GM23338 (cell line): ENCODE measurements at regions not wholly inside any gene's neighbourhood (a gene's known extent, or its start where the extent isn't known, plus 50 kb on each side); places are given as distances from the start of the nearest gene placed in this dataset.

ENCODE experiments used
- ATAC-seq: fragments of 200-7000 bp; cut with Tn5 transposase; 3 replicates; pipeline ENCODE4 v1.9.1; 2020
- DNase-seq: peaks from one replicate; pipeline ENCODE4 v3.0.0-alpha.2; 2015; ENCODE audit warnings: low spot score
- H2AFZ ChIP-seq: fragments of 200-600 bp; sonication (generic); 2 replicates; pipeline ENCODE4 v1.8.0; 2016; ENCODE audit warnings: antibody characterized with exemption, mild to moderate bottlenecking, moderate library complexity
- H3F3A ChIP-seq: fragments of 200-600 bp; sonication (generic); replicated peaks from 2 replicates; pipeline ENCODE4 v1.8.0; 2017; ENCODE audit warnings: antibody characterized with exemption, mixed run types, low read depth
- H3K27ac ChIP-seq: fragments of 200-600 bp; sonication (generic); 2 replicates; pipeline ENCODE4 v1.6.1; 2016; ENCODE audit warnings: low read depth
- H3K27me3 ChIP-seq: fragments of 200-600 bp; sonication (generic); 2 replicates; pipeline ENCODE4 v1.8.0; 2016; ENCODE audit warnings: mild to moderate bottlenecking, mixed run types, moderate library complexity; ENCODE audit not compliant: insufficient read depth
- H3K36me3 ChIP-seq: fragments of 200-600 bp; sonication (generic); 2 replicates; pipeline ENCODE4 v1.8.0; 2016; ENCODE audit warnings: mild to moderate bottlenecking; ENCODE audit not compliant: insufficient read depth
- H3K4me1 ChIP-seq: fragments of 200-600 bp; sonication (generic); 2 replicates; pipeline ENCODE4 v1.8.0; 2016; ENCODE audit warnings: mild to moderate bottlenecking, moderate library complexity; ENCODE audit not compliant: insufficient read depth
- H3K4me2 ChIP-seq: fragments of 200-600 bp; sonication (generic); 2 replicates; pipeline ENCODE4 v1.7.1; 2017; ENCODE audit warnings: mixed run types
- H3K4me3 ChIP-seq: fragments of 200-600 bp; sonication (generic); 2 replicates; pipeline ENCODE4 v1.6.1; 2016; ENCODE audit warnings: mixed run types
- H3K79me2 ChIP-seq: fragments of 200-600 bp; sonication (generic); replicated peaks from 2 replicates; pipeline ENCODE4 v1.8.0; 2017; ENCODE audit warnings: mild to moderate bottlenecking; ENCODE audit not compliant: insufficient read depth
- H3K9me2 ChIP-seq: fragments of 200-600 bp; sonication (generic); 2 replicates; pipeline ENCODE4 v1.8.0; 2017; ENCODE audit not compliant: insufficient read depth
- H4K20me1 ChIP-seq: fragments of 200-600 bp; sonication (generic); replicated peaks from 2 replicates; pipeline ENCODE4 v1.8.0; 2017; ENCODE audit warnings: mild to moderate bottlenecking; ENCODE audit not compliant: insufficient read depth
- H3K27ac Mint-ChIP-seq: 2 replicates; pipeline ENCODE4 v1.8.0; 2020; ENCODE audit warnings: inconsistent platforms, mild to moderate bottlenecking, moderate library complexity, mixed read lengths
- H3K27me3 Mint-ChIP-seq: 3 replicates; pipeline ENCODE4 v1.8.0; 2022; ENCODE audit warnings: low read depth, mild to moderate bottlenecking, moderate library complexity, mixed read lengths, inconsistent platforms; ENCODE audit not compliant: insufficient read depth, poor library complexity
- H3K36me3 Mint-ChIP-seq: 3 replicates; pipeline ENCODE4 v1.8.0; 2021; ENCODE audit warnings: low read depth, mild to moderate bottlenecking, inconsistent platforms, moderate library complexity, mixed read lengths
- H3K4me1 Mint-ChIP-seq: 3 replicates; pipeline ENCODE4 v1.8.0; 2020; ENCODE audit warnings: mild to moderate bottlenecking, inconsistent platforms, mixed read lengths
- H3K4me3 Mint-ChIP-seq: 3 replicates; pipeline ENCODE4 v1.8.0; 2021; ENCODE audit warnings: moderate library complexity, mild to moderate bottlenecking, inconsistent platforms, mixed read lengths
- H3K9me3 Mint-ChIP-seq: 3 replicates; pipeline ENCODE4 v1.8.0; 2020; ENCODE audit warnings: moderate library complexity, mild to moderate bottlenecking, inconsistent platforms, mixed read lengths
- CREB1 ChIP-seq: fragments of 250-450 bp; sonication (Bioruptor Pico); IDR thresholded peaks from 2 replicates; pipeline ENCODE4 v1.5.0; 2020; ENCODE audit warnings: low read depth, mild to moderate bottlenecking, moderate library complexity
- EZH2 ChIP-seq: fragments of 200-600 bp; sonication (generic); IDR thresholded peaks from one replicate; pipeline ENCODE4 v1.8.0; 2017; ENCODE audit warnings: antibody characterized with exemption, mild to moderate bottlenecking, low read depth; ENCODE audit not compliant: unreplicated experiment
- NANOG ChIP-seq: IDR thresholded peaks from 2 replicates; pipeline ENCODE4 v1.6.1; 2016; ENCODE audit warnings: antibody characterized with exemption, borderline replicate concordance
- STAT1 ChIP-seq: IDR thresholded peaks from one replicate; pipeline ENCODE4 v1.6.1; 2016; ENCODE audit warnings: antibody characterized with exemption; ENCODE audit not compliant: unreplicated experiment
- TF ChIP-seq, protein P1 (sequence below): IDR thresholded peaks from one replicate; pipeline ENCODE4 v1.6.1; 2018; ENCODE audit warnings: antibody characterized with exemption; ENCODE audit not compliant: unreplicated experiment
- TF ChIP-seq, protein P2 (sequence below): IDR thresholded peaks from 2 replicates; pipeline ENCODE4 v1.6.1; 2016; ENCODE audit warnings: antibody characterized with exemption

- TF ChIP-seq, protein P1, sequence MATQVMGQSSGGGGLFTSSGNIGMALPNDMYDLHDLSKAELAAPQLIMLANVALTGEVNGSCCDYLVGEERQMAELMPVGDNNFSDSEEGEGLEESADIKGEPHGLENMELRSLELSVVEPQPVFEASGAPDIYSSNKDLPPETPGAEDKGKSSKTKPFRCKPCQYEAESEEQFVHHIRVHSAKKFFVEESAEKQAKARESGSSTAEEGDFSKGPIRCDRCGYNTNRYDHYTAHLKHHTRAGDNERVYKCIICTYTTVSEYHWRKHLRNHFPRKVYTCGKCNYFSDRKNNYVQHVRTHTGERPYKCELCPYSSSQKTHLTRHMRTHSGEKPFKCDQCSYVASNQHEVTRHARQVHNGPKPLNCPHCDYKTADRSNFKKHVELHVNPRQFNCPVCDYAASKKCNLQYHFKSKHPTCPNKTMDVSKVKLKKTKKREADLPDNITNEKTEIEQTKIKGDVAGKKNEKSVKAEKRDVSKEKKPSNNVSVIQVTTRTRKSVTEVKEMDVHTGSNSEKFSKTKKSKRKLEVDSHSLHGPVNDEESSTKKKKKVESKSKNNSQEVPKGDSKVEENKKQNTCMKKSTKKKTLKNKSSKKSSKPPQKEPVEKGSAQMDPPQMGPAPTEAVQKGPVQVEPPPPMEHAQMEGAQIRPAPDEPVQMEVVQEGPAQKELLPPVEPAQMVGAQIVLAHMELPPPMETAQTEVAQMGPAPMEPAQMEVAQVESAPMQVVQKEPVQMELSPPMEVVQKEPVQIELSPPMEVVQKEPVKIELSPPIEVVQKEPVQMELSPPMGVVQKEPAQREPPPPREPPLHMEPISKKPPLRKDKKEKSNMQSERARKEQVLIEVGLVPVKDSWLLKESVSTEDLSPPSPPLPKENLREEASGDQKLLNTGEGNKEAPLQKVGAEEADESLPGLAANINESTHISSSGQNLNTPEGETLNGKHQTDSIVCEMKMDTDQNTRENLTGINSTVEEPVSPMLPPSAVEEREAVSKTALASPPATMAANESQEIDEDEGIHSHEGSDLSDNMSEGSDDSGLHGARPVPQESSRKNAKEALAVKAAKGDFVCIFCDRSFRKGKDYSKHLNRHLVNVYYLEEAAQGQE = no peak
Observed at GRCh38 chr11:24043842-24044241, 453.0 kb upstream of the LUZP2 start (continued).

GRCh38 chr11:24046731-24047130 is 450.1 kb upstream of the LUZP2 start:
- ATAC-seq (no peak), DNase-seq (no peak)
- no peak overlapping the region for H2AFZ ChIP-seq
- no peak overlapping the region for H3K4me3 ChIP-seq
- no peaks in the 10 kb centered on the region for H4K20me1 ChIP-seq
- H3K4me1 Mint-ChIP-seq = no peaks in the 10 kb centered on the region
- 0 out of 2 replicates have a peak, but pooled peaks cover 2% of the 10 kb centered on the region for H3K4me1 ChIP-seq
- 0 out of 2 replicates have a peak, but pooled peaks cover 5% of the 10 kb centered on the region for H3K9me2 ChIP-seq
- peaks cover 11% of the 10 kb centered on the region for H3K9me3 Mint-ChIP-seq
- H3K36me3 ChIP-seq = no peaks in the 10 kb centered on the region; the same call in 1 of the 2 replicates
- no peak overlapping the region for H3K4me3 Mint-ChIP-seq
- peaks cover 12% of the 10 kb centered on the region for H3K36me3 Mint-ChIP-seq
- H3K79me2 ChIP-seq = no peaks in the 10 kb centered on the region
- H3K27ac ChIP-seq = no peak overlapping the region
- no peaks in the 10 kb centered on the region for H3K27me3 ChIP-seq
- H3K4me2 ChIP-seq = no peak overlapping the region
- H3K27me3 Mint-ChIP-seq = no peaks in the 10 kb centered on the region
- H3K27ac Mint-ChIP-seq = no peak overlapping the region
- no peak for TF ChIP-seq STAT1
- TF ChIP-seq NANOG = no peak
- no peak for TF ChIP-seq CREB1 (CRISPR knock-in tag)
- TF ChIP-seq, protein P1 = no peak
- TF ChIP-seq, protein P2, sequence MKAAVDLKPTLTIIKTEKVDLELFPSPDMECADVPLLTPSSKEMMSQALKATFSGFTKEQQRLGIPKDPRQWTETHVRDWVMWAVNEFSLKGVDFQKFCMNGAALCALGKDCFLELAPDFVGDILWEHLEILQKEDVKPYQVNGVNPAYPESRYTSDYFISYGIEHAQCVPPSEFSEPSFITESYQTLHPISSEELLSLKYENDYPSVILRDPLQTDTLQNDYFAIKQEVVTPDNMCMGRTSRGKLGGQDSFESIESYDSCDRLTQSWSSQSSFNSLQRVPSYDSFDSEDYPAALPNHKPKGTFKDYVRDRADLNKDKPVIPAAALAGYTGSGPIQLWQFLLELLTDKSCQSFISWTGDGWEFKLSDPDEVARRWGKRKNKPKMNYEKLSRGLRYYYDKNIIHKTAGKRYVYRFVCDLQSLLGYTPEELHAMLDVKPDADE = no peak
- no peak for TF ChIP-seq EZH2
- H3F3A ChIP-seq = no peaks in the 10 kb centered on the region
